NCI-H2081 treated with DMSO at 0.1 percent for 48 hours (cell line): ENCODE measurements at regions not wholly inside any gene's neighbourhood (a gene's known extent, or its start where the extent isn't known, plus 50 kb on each side); places are given as distances from the start of the nearest gene placed in this dataset.
"Not testable (repeated sequence)": the region's sequence is repeated elsewhere in the genome, so short reads cannot be mapped to it uniquely, and the experiment has no call there.

Source experiments
- DNase-seq: peaks from one replicate; lab custom pipeline; 2025; lab: John Stamatoyannopoulos, UW

- no peak for DNase-seq
These were observed 594.9 kb upstream of the CDH2 start for GRCh38 chr18:28771849-28772248.

GRCh38 chr18:28768791-28769768 is 592.1 kb upstream of the CDH2 start:
- DNase-seq: no peak

- no peak for DNase-seq
These were observed 590.8 kb upstream of the CDH2 start for GRCh38 chr18:28767727-28768211.

- DNase-seq: no peak
These were observed 590.3 kb upstream of the CDH2 start for GRCh38 chr18:28767201-28767600.

- DNase-seq: no peak
These were observed 589.8 kb upstream of the CDH2 start for GRCh38 chr18:28766721-28767120.

- no peak for DNase-seq
These were observed 589.1 kb upstream of the CDH2 start for GRCh38 chr18:28766027-28766426.

- no peak for DNase-seq
These were observed 583.4 kb upstream of the CDH2 start for GRCh38 chr18:28760299-28760698.

GRCh38 chr18:28757466-28758008 is 580.6 kb upstream of the CDH2 start:
- DNase-seq: no peak

- no peak for DNase-seq
These were observed 566.2 kb upstream of the CDH2 start for GRCh38 chr18:28743115-28743514.

- no peak for DNase-seq
These were observed 563.6 kb upstream of the CDH2 start for GRCh38 chr18:28740575-28740974.

GRCh38 chr18:28736951-28737350 is 560.0 kb upstream of the CDH2 start:
- no peak for DNase-seq

GRCh38 chr18:28736223-28736622 is 559.3 kb upstream of the CDH2 start:
- DNase-seq: no peak

- no peak for DNase-seq
These were observed 558.8 kb upstream of the CDH2 start for GRCh38 chr18:28735731-28736130.

- no peak for DNase-seq
These were observed 552.4 kb upstream of the CDH2 start for GRCh38 chr18:28729321-28729720.

- no peak for DNase-seq
These were observed 552.0 kb upstream of the CDH2 start for GRCh38 chr18:28728891-28729290.

- not testable (repeated sequence) for DNase-seq
These were observed 550.3 kb upstream of the CDH2 start for GRCh38 chr18:28727189-28727588.

GRCh38 chr18:28725876-28726275 is 548.9 kb upstream of the CDH2 start:
- no peak for DNase-seq

GRCh38 chr18:28723506-28723905 is 546.6 kb upstream of the CDH2 start:
- no peak for DNase-seq

- DNase-seq: no peak
These were observed 541.8 kb upstream of the CDH2 start for GRCh38 chr18:28718696-28719095.

- no peak for DNase-seq
These were observed 539.4 kb upstream of the CDH2 start for GRCh38 chr18:28716338-28716737.

- no peak for DNase-seq
These were observed 538.3 kb upstream of the CDH2 start for GRCh38 chr18:28715206-28715605.

GRCh38 chr18:28714498-28714897 is 537.6 kb upstream of the CDH2 start:
- no peak for DNase-seq

GRCh38 chr18:28712796-28713425 is 536.0 kb upstream of the CDH2 start:
- no peak for DNase-seq
